Upper lobe of left lung (tissue), 4 donors: ENCODE measurements at regions not wholly inside any gene's neighbourhood (a gene's known extent, or its start where the extent isn't known, plus 50 kb on each side); places are given as distances from the start of the nearest gene placed in this dataset.

Experiments used
- CTCF ChIP-seq, 6 experiments: fragments of 450-650 bp in 4 of 6; fragments of 200-600 bp in 2 of 6; sonication (generic) in 2 of 6; IDR thresholded peaks; one replicate each; pipeline ENCODE4 v1.5.1; 2016 to 2019; ENCODE audit warnings: antibody characterized with exemption in 6 of 6
- EP300 ChIP-seq, 4 donors: sonication (generic); formaldehyde crosslinking; IDR thresholded peaks; one replicate each; pipeline ENCODE4 v1.5.1; 2017; ENCODE audit warnings: antibody characterized with exemption in 4 of 4, control low read depth in 2 of 4
- POLR2A ChIP-seq, 4 donors: fragments of 450-650 bp; IDR thresholded peaks; one replicate each; pipeline ENCODE4 v1.5.1; 2016 to 2017; ENCODE audit warnings: antibody characterized with exemption in 4 of 4, mild to moderate bottlenecking in 2 of 4
- POLR2AphosphoS5 ChIP-seq, 2 donors: sonication (generic); formaldehyde crosslinking; IDR thresholded peaks; one replicate each; pipeline ENCODE4 v1.5.1; 2017; ENCODE audit warnings: antibody characterized with exemption in 2 of 2

GRCh38 chr7:45325378-45325777, 167.8 kb downstream of the RAMP3 start:
- TF ChIP-seq POLR2AphosphoS5 (IDR thresholded peaks at IDR 0.05) (no peak), CTCF (IDR thresholded peaks at IDR 0.05) (no peak), EP300 (IDR thresholded peaks at IDR 0.05) (no peak), POLR2A (IDR thresholded peaks at IDR 0.05) (no peak)
